ENCODE measurements at regions not wholly inside any gene's neighbourhood (a gene's known extent, or its start where the extent isn't known, plus 50 kb on each side); places are given as distances from the start of the nearest gene placed in this dataset.
A peak's percentile ranks its signal among the peaks of the same experiment; 100 is the strongest.

GRCh38 chr12:127280393-127281275 lies 986.3 kb upstream of the TMEM132C start (continued):
- TF ChIP-seq RAD21 (IDR thresholded peaks at IDR 0.05 in 1 of 2, conservative IDR thresholded peaks at IDR 0.05 in 1 of 2; ENCODE audit: low read depth in 2 of 2, low read length in 2 of 2), result peak; percentile 75 to 86
- peak in 1 of 2 experiments; percentile 92; a peak in 1 of 3 replicates for TF ChIP-seq EP300 (IDR thresholded peaks at IDR 0.05; ENCODE audit: borderline replicate concordance in 1 of 2, low read depth in 2 of 2, low read length in 2 of 2)
- TF ChIP-seq MAX (IDR thresholded peaks at IDR 0.05), result peak; percentile 77
- no peak for TF ChIP-seq KDM4A (IDR thresholded peaks at IDR 0.05; ENCODE audit: low read depth, low read length, severe bottlenecking)
- TF ChIP-seq POU5F1 (IDR thresholded peaks at IDR 0.05; ENCODE audit: low read depth, low read length), result no peak
- no peak for TF ChIP-seq SIN3A (conservative IDR thresholded peaks at IDR 0.05 in 1 of 2, IDR thresholded peaks at IDR 0.05 in 1 of 2; ENCODE audit: low read depth in 1 of 2, low read length in 2 of 2)
- no peak for TF ChIP-seq E2F6 (IDR thresholded peaks at IDR 0.05)
- TF ChIP-seq ATF3 (IDR thresholded peaks at IDR 0.05; ENCODE audit: insufficient read depth, low read depth, low read length), result 0 out of 2 replicates have a peak, but pooled peaks have one; percentile 66
- no peak for TF ChIP-seq RXRA (IDR thresholded peaks at IDR 0.05; ENCODE audit: insufficient read depth, low read depth, low read length)
- TF ChIP-seq TAF7 (optimal IDR thresholded peaks at IDR 0.05; ENCODE audit: borderline replicate concordance, low read depth, low read length), result peak; percentile 63
- TF ChIP-seq USF2 (IDR thresholded peaks at IDR 0.05; ENCODE audit: low read length), result no peak
- TF ChIP-seq EZH2 (IDR thresholded peaks at IDR 0.05; ENCODE audit: low read depth, low read length, severe bottlenecking), result no peak
- TF ChIP-seq BRCA1 (IDR thresholded peaks at IDR 0.05; ENCODE audit: low read depth, low read length), result no peak
- TF ChIP-seq JUND (IDR thresholded peaks at IDR 0.05; ENCODE audit: low read length), result peak; percentile 55; the same call in 1 of the 2 replicates
- TF ChIP-seq BCL11A (IDR thresholded peaks at IDR 0.05; ENCODE audit: low read depth in 2 of 2, low read length in 2 of 2), result no peak
- no peak for TF ChIP-seq RBBP5 (IDR thresholded peaks at IDR 0.05; ENCODE audit: borderline replicate concordance, low read depth, low read length)
- no peak for TF ChIP-seq KDM5A (IDR thresholded peaks at IDR 0.05; ENCODE audit: low read length)
- TF ChIP-seq SAP30 (IDR thresholded peaks at IDR 0.05; ENCODE audit: insufficient read depth, insufficient replicate concordance, low read length), result no peak
